H1 (cell line): ENCODE measurements at regions not wholly inside any gene's neighbourhood (a gene's known extent, or its start where the extent isn't known, plus 50 kb on each side); places are given as distances from the start of the nearest gene placed in this dataset.

Source experiments
- CBX5 ChIP-seq: fragments of 300-800, 300-1000 bp; sonication (generic); IDR thresholded peaks from 2 replicates; pipeline ENCODE4 v1.7.1; 2016; ENCODE audit warnings: antibody characterized with exemption, low read length, low read depth
- GABPA ChIP-seq: IDR thresholded peaks from 2 replicates; pipeline ENCODE4 v1.6.1; 2011; ENCODE audit warnings: mild to moderate bottlenecking, low read length, moderate library complexity, borderline replicate concordance; ENCODE audit not compliant: insufficient read depth

GRCh38 chr10:52650873-52651272 is 121.7 kb downstream of the MBL2 start (continued):
- no peak for TF ChIP-seq CBX5
- TF ChIP-seq GABPA = no peak
